ENCODE measurements at regions not wholly inside any gene's neighbourhood (a gene's known extent, or its start where the extent isn't known, plus 50 kb on each side); places are given as distances from the start of the nearest gene placed in this dataset.

DNA sequence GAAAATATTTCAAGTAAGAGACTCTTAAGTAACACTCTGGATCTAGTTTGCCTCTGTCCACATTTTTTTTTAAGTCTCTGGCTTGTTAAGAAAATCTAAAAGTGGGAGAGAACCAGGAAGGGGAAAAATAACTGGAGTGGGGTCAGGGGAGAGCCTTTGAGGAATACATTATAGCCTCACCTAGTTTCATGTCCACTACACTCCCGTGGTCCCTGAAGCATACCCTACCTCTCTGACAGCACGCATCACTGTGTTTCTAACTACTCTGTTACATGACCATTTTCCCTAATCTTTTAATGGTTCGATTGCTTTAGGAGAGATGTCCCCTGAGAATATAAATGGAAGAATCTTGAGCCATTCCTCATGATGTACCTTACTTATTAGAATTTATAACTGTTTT, 318.3 kb downstream of the TMEM167A start:
- intact Hi-C loops (cut with DNase I; ENCODE audit: low total_unique reads), result no loop called here
- 88 to 91% (median 88%) methylated on average over 3 of the region's 3 CpGs for WGBS, 5 donors
- TF ChIP-seq POLR2AphosphoS5 (IDR thresholded peaks at IDR 0.05) (no peak), POLR2A (IDR thresholded peaks at IDR 0.05) (no peak)
- TF ChIP-seq, protein P1, sequence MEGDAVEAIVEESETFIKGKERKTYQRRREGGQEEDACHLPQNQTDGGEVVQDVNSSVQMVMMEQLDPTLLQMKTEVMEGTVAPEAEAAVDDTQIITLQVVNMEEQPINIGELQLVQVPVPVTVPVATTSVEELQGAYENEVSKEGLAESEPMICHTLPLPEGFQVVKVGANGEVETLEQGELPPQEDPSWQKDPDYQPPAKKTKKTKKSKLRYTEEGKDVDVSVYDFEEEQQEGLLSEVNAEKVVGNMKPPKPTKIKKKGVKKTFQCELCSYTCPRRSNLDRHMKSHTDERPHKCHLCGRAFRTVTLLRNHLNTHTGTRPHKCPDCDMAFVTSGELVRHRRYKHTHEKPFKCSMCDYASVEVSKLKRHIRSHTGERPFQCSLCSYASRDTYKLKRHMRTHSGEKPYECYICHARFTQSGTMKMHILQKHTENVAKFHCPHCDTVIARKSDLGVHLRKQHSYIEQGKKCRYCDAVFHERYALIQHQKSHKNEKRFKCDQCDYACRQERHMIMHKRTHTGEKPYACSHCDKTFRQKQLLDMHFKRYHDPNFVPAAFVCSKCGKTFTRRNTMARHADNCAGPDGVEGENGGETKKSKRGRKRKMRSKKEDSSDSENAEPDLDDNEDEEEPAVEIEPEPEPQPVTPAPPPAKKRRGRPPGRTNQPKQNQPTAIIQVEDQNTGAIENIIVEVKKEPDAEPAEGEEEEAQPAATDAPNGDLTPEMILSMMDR (IDR thresholded peaks at IDR 0.05 in 8 of 11, conservative IDR thresholded peaks at IDR 0.05 in 3 of 11), result no peak
- peaks cover 0 to 12% (median 3%) of the 10 kb centered on the region in 8 donors for H3K9me3 ChIP-seq
- no peak overlapping the region for H3K4me3 ChIP-seq
- no peak for DNase-seq
- no peaks in the 10 kb centered on the region for H3K36me3 ChIP-seq
- H3K27ac ChIP-seq, result no peak overlapping the region
- no peaks in the 10 kb centered on the region for H3K4me1 ChIP-seq
- no peaks in the 10 kb centered on the region for H3K27me3 ChIP-seq (replicated peaks in 1 of 7)

DNA sequence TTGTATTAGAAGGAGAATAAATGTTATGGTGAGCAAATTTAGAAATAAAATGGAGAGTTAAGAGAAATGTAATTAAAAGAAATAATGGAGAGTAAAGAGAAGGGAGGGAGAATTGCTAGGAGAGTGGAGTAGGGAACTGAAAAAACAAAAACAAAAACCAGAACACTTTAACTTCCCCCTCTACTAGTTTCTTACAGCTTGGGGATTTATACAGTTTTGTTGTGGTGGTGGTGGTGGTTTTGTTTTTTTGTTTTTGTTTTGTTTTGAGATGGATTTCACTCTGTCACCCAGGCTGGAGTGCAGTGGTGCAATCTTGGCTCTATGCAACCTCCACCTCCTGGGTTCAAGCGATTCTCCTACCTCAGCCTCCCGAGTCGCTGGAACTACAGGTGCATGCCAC, 322.4 kb downstream of the TMEM167A start:
- peaks cover 0 to 8% (median 0%) of the 10 kb centered on the region in 8 donors for H3K9me3 ChIP-seq
- no peak overlapping the region for H3K27ac ChIP-seq
- H3K4me1 ChIP-seq, result peaks cover 0 to 1% (median 0%) of the 10 kb centered on the region in 6 donors
- no peak for DNase-seq
- no peaks in the 10 kb centered on the region for H3K27me3 ChIP-seq (replicated peaks in 1 of 7)
- no peak for TF ChIP-seq POLR2A (IDR thresholded peaks at IDR 0.05)
- TF ChIP-seq, protein P1 (IDR thresholded peaks at IDR 0.05 in 8 of 11, conservative IDR thresholded peaks at IDR 0.05 in 3 of 11), result no peak
- TF ChIP-seq POLR2AphosphoS5 (IDR thresholded peaks at IDR 0.05), result no peak
- H3K36me3 ChIP-seq, result no peaks in the 10 kb centered on the region
- no peak overlapping the region for H3K4me3 ChIP-seq
- WGBS, 5 donors, result 72 to 92% (median 87%) methylated on average over 3 of the region's 3 CpGs
- intact Hi-C loops (cut with DNase I; ENCODE audit: low total_unique reads), result no loop called here

DNA sequence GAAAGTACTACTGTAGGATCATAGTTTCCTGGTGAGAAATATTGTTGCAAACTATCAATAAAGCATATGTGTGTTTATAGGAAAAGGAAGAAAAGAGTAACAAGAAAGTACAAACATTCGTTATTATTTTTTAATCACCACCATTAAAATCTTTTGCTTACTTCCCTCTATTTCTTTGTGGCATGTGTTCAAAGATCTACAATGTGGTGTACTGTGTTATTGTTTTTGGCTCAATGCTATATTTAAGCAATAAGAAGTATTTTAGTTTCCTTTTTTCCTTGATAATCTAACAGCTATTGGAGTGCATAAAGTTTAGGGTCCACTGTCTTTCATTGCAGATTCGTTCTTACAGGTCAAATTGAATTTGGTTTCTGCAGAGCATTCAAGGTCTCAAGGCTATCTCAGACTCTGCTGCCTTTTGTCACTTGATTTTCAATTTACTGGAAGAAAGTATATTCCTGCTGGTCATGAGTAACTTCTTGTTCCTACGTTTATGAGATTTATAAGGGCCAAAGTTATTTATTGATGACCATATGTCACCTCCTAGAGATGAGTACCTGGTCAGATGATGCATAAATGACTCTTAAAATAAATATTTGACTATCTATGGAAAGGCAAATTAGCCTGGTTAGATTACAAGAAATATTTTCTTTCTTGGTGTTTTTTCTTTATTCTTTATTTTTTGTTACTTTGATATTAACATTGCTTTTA, 323.0 kb downstream of the TMEM167A start:
- WGBS, 5 donors, result 80 to 84% (median 82%) methylated on average over 3 of the region's 3 CpGs
- Histone ChIP-seq H3K9me3 (peaks cover 0 to 8% (median 0%) of the 10 kb centered on the region in 8 donors), H3K4me3 (no peak overlapping the region), H3K36me3 (no peaks in the 10 kb centered on the region), H3K4me1 (peaks cover 0 to 7% (median 4%) of the 10 kb centered on the region in 6 donors), H3K27ac (no peak overlapping the region), H3K27me3 (replicated peaks in 1 of 7) (no peaks in the 10 kb centered on the region)
- no peak for DNase-seq
- intact Hi-C loops (cut with DNase I; ENCODE audit: low total_unique reads), result no loop called here
- TF ChIP-seq POLR2AphosphoS5 (IDR thresholded peaks at IDR 0.05) (no peak), POLR2A (IDR thresholded peaks at IDR 0.05) (no peak)
- TF ChIP-seq, protein P1 (IDR thresholded peaks at IDR 0.05 in 8 of 11, conservative IDR thresholded peaks at IDR 0.05 in 3 of 11), result no peak

DNA sequence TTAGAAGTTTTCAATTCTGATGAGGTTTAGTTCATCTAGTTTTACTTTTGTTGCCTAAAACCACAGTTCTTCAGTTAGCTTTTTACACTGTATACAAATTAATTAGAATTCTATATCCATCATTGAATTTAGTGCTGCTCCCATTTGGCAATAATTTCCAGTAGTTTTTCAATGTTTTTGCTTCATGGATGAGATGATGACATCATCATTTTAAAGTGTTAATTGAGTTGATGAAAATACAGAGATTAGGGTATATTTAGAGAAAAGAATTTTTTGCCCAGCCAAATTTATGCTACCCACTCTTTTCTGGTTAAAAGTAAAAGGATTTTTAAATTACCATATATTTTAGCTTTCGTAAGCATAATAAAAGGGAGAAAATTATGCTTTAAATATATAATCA, 323.8 kb downstream of the TMEM167A start:
- Histone ChIP-seq H3K27me3 (replicated peaks in 1 of 7) (no peaks in the 10 kb centered on the region), H3K9me3 (peaks cover 0 to 8% (median 0%) of the 10 kb centered on the region in 8 donors), H3K4me3 (no peak overlapping the region), H3K27ac (no peak overlapping the region), H3K36me3 (no peaks in the 10 kb centered on the region), H3K4me1 (peaks cover 6 to 15% (median 10%) of the 10 kb centered on the region in 6 donors)
- intact Hi-C loops (cut with DNase I; ENCODE audit: low total_unique reads), result no loop called here
- TF ChIP-seq POLR2AphosphoS5 (IDR thresholded peaks at IDR 0.05), result no peak
- TF ChIP-seq POLR2A (IDR thresholded peaks at IDR 0.05), result no peak
- TF ChIP-seq, protein P1 (IDR thresholded peaks at IDR 0.05 in 8 of 11, conservative IDR thresholded peaks at IDR 0.05 in 3 of 11), result no peak
- WGBS, 5 donors, result 91 to 98% (median 94%) methylated on average over 1 of the region's 1 CpG
- no peak for DNase-seq
